IMR-90 (cell line): ENCODE measurements at regions not wholly inside any gene's neighbourhood (a gene's known extent, or its start where the extent isn't known, plus 50 kb on each side); places are given as distances from the start of the nearest gene placed in this dataset.

Experiments
- BHLHE40 ChIP-seq: fragments of 150-350 bp; IDR thresholded peaks from 2 replicates; pipeline ENCODE4 v1.6.1; 2016; ENCODE audit warnings: mild to moderate bottlenecking, low read depth, low read length
- CEBPB ChIP-seq: IDR thresholded peaks from 2 replicates; pipeline ENCODE4 v1.6.1; 2012; ENCODE audit warnings: low read depth, low read length, improper control_type of control experiment
- FOS ChIP-seq: fragments of 150-350 bp; IDR thresholded peaks from 2 replicates; pipeline ENCODE4 v1.6.1; 2016; ENCODE audit warnings: low read depth, low read length
- MAFK ChIP-seq: IDR thresholded peaks from 2 replicates; pipeline ENCODE4 v1.6.1; 2012; ENCODE audit warnings: low read depth, low read length, improper control_type of control experiment
- MAZ ChIP-seq: IDR thresholded peaks from 2 replicates; pipeline ENCODE4 v1.6.1; 2012; ENCODE audit warnings: low read depth, mild to moderate bottlenecking, low read length, improper control_type of control experiment, moderate library complexity, borderline replicate concordance
- MXI1 ChIP-seq: IDR thresholded peaks from 2 replicates; pipeline ENCODE4 v1.6.1; 2012; ENCODE audit warnings: low read depth, mild to moderate bottlenecking, low read length, moderate library complexity, borderline replicate concordance
- POLR2A ChIP-seq: IDR thresholded peaks from 2 replicates; pipeline ENCODE4 v1.6.1; 2012; ENCODE audit warnings: mild to moderate bottlenecking, low read depth, low read length
- RAD21 ChIP-seq: IDR thresholded peaks from 2 replicates; pipeline ENCODE4 v1.6.1; 2012; ENCODE audit warnings: low read length, improper control_type of control experiment
- RFX5 ChIP-seq: IDR thresholded peaks from 2 replicates; pipeline ENCODE4 v1.8.0; 2012; ENCODE audit warnings: low read depth, mild to moderate bottlenecking, low read length, moderate library complexity
- SMC3 ChIP-seq: fragments of 150-350 bp; IDR thresholded peaks from 2 replicates; pipeline ENCODE4 v1.6.1; 2016; ENCODE audit warnings: low read depth, mild to moderate bottlenecking, antibody characterized with exemption, low read length, moderate library complexity
- TF ChIP-seq, protein P1 (sequence below): conservative IDR thresholded peaks from 2 replicates; pipeline ENCODE4 v1.5.1; 2012; ENCODE audit warnings: mild to moderate bottlenecking, low read depth, low read length, improper control_type of control experiment
- TF ChIP-seq, protein P2 (sequence below): fragments of 150-350 bp; IDR thresholded peaks from 2 replicates; pipeline ENCODE4 v1.6.1; 2017; ENCODE audit warnings: mild to moderate bottlenecking, antibody characterized with exemption, low read length, low read depth
- TF ChIP-seq, protein P3 (sequence below): fragments of 150-350 bp; IDR thresholded peaks from 2 replicates; pipeline ENCODE4 v1.6.1; 2016; ENCODE audit warnings: low read depth, mild to moderate bottlenecking, low read length, moderate library complexity, borderline replicate concordance

DNA sequence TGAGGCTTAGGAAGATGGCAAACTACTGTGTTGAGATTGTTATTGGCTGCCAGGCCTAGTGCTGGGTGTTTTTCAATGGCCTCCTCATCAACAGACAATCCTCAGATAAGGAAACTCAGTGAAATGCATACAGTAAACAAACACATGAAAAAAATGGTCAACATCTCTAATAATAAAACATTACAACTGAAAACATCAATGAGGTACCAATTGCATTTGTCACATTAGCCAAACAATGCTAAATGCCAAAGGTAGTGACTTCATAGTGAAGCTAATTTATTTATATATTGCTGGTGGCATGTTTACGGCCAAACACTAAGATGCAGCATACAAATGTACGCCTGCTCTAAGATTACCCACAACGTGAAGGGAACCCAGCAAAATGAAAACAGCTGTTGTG is 224.0 kb upstream of the UBL3 start:
- TF ChIP-seq, protein P1, sequence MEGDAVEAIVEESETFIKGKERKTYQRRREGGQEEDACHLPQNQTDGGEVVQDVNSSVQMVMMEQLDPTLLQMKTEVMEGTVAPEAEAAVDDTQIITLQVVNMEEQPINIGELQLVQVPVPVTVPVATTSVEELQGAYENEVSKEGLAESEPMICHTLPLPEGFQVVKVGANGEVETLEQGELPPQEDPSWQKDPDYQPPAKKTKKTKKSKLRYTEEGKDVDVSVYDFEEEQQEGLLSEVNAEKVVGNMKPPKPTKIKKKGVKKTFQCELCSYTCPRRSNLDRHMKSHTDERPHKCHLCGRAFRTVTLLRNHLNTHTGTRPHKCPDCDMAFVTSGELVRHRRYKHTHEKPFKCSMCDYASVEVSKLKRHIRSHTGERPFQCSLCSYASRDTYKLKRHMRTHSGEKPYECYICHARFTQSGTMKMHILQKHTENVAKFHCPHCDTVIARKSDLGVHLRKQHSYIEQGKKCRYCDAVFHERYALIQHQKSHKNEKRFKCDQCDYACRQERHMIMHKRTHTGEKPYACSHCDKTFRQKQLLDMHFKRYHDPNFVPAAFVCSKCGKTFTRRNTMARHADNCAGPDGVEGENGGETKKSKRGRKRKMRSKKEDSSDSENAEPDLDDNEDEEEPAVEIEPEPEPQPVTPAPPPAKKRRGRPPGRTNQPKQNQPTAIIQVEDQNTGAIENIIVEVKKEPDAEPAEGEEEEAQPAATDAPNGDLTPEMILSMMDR = no peak
- no peak for TF ChIP-seq RFX5
- TF ChIP-seq BHLHE40 = no peak
- TF ChIP-seq CEBPB = no peak
- no peak for TF ChIP-seq MXI1
- TF ChIP-seq, protein P2, sequence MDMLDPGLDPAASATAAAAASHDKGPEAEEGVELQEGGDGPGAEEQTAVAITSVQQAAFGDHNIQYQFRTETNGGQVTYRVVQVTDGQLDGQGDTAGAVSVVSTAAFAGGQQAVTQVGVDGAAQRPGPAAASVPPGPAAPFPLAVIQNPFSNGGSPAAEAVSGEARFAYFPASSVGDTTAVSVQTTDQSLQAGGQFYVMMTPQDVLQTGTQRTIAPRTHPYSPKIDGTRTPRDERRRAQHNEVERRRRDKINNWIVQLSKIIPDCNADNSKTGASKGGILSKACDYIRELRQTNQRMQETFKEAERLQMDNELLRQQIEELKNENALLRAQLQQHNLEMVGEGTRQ = no peak
- TF ChIP-seq RAD21 = no peak
- no peak for TF ChIP-seq MAZ
- no peak for TF ChIP-seq POLR2A
- no peak for TF ChIP-seq FOS
- no peak for TF ChIP-seq SMC3
- TF ChIP-seq MAFK = no peak
- TF ChIP-seq, protein P3, sequence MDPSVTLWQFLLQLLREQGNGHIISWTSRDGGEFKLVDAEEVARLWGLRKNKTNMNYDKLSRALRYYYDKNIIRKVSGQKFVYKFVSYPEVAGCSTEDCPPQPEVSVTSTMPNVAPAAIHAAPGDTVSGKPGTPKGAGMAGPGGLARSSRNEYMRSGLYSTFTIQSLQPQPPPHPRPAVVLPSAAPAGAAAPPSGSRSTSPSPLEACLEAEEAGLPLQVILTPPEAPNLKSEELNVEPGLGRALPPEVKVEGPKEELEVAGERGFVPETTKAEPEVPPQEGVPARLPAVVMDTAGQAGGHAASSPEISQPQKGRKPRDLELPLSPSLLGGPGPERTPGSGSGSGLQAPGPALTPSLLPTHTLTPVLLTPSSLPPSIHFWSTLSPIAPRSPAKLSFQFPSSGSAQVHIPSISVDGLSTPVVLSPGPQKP = no peak
